ENCODE measurements at regions not wholly inside any gene's neighbourhood (a gene's known extent, or its start where the extent isn't known, plus 50 kb on each side); places are given as distances from the start of the nearest gene placed in this dataset.

GRCh38 chr4:186819342-186820086, 95.9 kb upstream of the FAT1 start:
- Histone ChIP-seq H3K4me3 (ENCODE audit: low read length in 2 of 2) (no peak overlapping the region), H3K9me3 (ENCODE audit: control insufficient read depth in 2 of 2, low read length in 2 of 2) (no peaks in the 10 kb centered on the region), H3K36me3 (ENCODE audit: control insufficient read depth in 2 of 2, insufficient read depth in 2 of 2, low read length in 2 of 2) (no peaks in the 10 kb centered on the region), H3K27ac (ENCODE audit: low read length) (no peak overlapping the region), H3K4me1 (ENCODE audit: control insufficient read depth, insufficient read depth, low read length) (no peaks in the 10 kb centered on the region), H3K27me3 (ENCODE audit: control insufficient read depth in 1 of 2, insufficient read depth in 2 of 2, low read length in 2 of 2) (no peaks in the 10 kb centered on the region), H3K9ac (ENCODE audit: low read length in 2 of 2) (no peak overlapping the region)

GRCh38 chr4:186820391-186820891, 96.8 kb upstream of the FAT1 start:
- Histone ChIP-seq H3K9ac (ENCODE audit: low read length in 2 of 2) (no peak overlapping the region), H3K27me3 (ENCODE audit: control insufficient read depth in 1 of 2, insufficient read depth in 2 of 2, low read length in 2 of 2) (no peaks in the 10 kb centered on the region), H3K9me3 (ENCODE audit: control insufficient read depth in 2 of 2, low read length in 2 of 2) (no peaks in the 10 kb centered on the region), H3K4me3 (ENCODE audit: low read length in 2 of 2) (no peak overlapping the region), H3K36me3 (ENCODE audit: control insufficient read depth in 2 of 2, insufficient read depth in 2 of 2, low read length in 2 of 2) (no peaks in the 10 kb centered on the region), H3K4me1 (ENCODE audit: control insufficient read depth, insufficient read depth, low read length) (no peaks in the 10 kb centered on the region), H3K27ac (ENCODE audit: low read length) (no peak overlapping the region)

- no peaks in the 10 kb centered on the region for H3K27me3 ChIP-seq (ENCODE audit: control insufficient read depth in 1 of 2, insufficient read depth in 2 of 2, low read length in 2 of 2)
- no peak overlapping the region for H3K9ac ChIP-seq (ENCODE audit: low read length in 2 of 2)
- H3K9me3 ChIP-seq (ENCODE audit: control insufficient read depth in 2 of 2, low read length in 2 of 2), result no peaks in the 10 kb centered on the region
- H3K27ac ChIP-seq (ENCODE audit: low read length), result no peak overlapping the region
- no peaks in the 10 kb centered on the region for H3K4me1 ChIP-seq (ENCODE audit: control insufficient read depth, insufficient read depth, low read length)
- H3K36me3 ChIP-seq (ENCODE audit: control insufficient read depth in 2 of 2, insufficient read depth in 2 of 2, low read length in 2 of 2), result no peaks in the 10 kb centered on the region
- no peak overlapping the region for H3K4me3 ChIP-seq (ENCODE audit: low read length in 2 of 2)
Observed at GRCh38 chr4:186823989-186824388, 100.3 kb upstream of the FAT1 start.

GRCh38 chr4:186825069-186825468, 101.4 kb upstream of the FAT1 start:
- no peak overlapping the region for H3K27ac ChIP-seq (ENCODE audit: low read length)
- H3K9ac ChIP-seq (ENCODE audit: low read length in 2 of 2), result no peak overlapping the region
- H3K36me3 ChIP-seq (ENCODE audit: control insufficient read depth in 2 of 2, insufficient read depth in 2 of 2, low read length in 2 of 2), result no peaks in the 10 kb centered on the region
- no peaks in the 10 kb centered on the region for H3K27me3 ChIP-seq (ENCODE audit: control insufficient read depth in 1 of 2, insufficient read depth in 2 of 2, low read length in 2 of 2)
- no peaks in the 10 kb centered on the region for H3K4me1 ChIP-seq (ENCODE audit: control insufficient read depth, insufficient read depth, low read length)
- no peaks in the 10 kb centered on the region for H3K9me3 ChIP-seq (ENCODE audit: control insufficient read depth in 2 of 2, low read length in 2 of 2)
- H3K4me3 ChIP-seq (ENCODE audit: low read length in 2 of 2), result no peak overlapping the region

- H3K36me3 ChIP-seq (ENCODE audit: control insufficient read depth in 2 of 2, insufficient read depth in 2 of 2, low read length in 2 of 2), result no peaks in the 10 kb centered on the region
- no peak overlapping the region for H3K9ac ChIP-seq (ENCODE audit: low read length in 2 of 2)
Observed at GRCh38 chr4:186826006-186826405, 102.3 kb upstream of the FAT1 start.

GRCh38 chr4:186826846-186827533, 103.3 kb upstream of the FAT1 start:
- no peaks in the 10 kb centered on the region for H3K4me1 ChIP-seq (ENCODE audit: control insufficient read depth, insufficient read depth, low read length)
- no peak overlapping the region for H3K27ac ChIP-seq (ENCODE audit: low read length)
- H3K27me3 ChIP-seq (ENCODE audit: control insufficient read depth in 1 of 2, insufficient read depth in 2 of 2, low read length in 2 of 2), result no peaks in the 10 kb centered on the region
- H3K4me3 ChIP-seq (ENCODE audit: low read length in 2 of 2), result no peak overlapping the region
- no peaks in the 10 kb centered on the region for H3K36me3 ChIP-seq (ENCODE audit: control insufficient read depth in 2 of 2, insufficient read depth in 2 of 2, low read length in 2 of 2)
- H3K9ac ChIP-seq (ENCODE audit: low read length in 2 of 2), result no peak overlapping the region
- H3K9me3 ChIP-seq (ENCODE audit: control insufficient read depth in 2 of 2, low read length in 2 of 2), result no peaks in the 10 kb centered on the region

More at GRCh38 chr4:186826006-186826405, 102.3 kb upstream of the FAT1 start:
- Histone ChIP-seq H3K4me3 (ENCODE audit: low read length in 2 of 2) (no peak overlapping the region), H3K9me3 (ENCODE audit: control insufficient read depth in 2 of 2, low read length in 2 of 2) (no peaks in the 10 kb centered on the region), H3K27me3 (ENCODE audit: control insufficient read depth in 1 of 2, insufficient read depth in 2 of 2, low read length in 2 of 2) (no peaks in the 10 kb centered on the region), H3K4me1 (ENCODE audit: control insufficient read depth, insufficient read depth, low read length) (no peaks in the 10 kb centered on the region), H3K27ac (ENCODE audit: low read length) (no peak overlapping the region)

- Histone ChIP-seq H3K9me3 (ENCODE audit: control insufficient read depth in 2 of 2, low read length in 2 of 2) (no peaks in the 10 kb centered on the region), H3K36me3 (ENCODE audit: control insufficient read depth in 2 of 2, insufficient read depth in 2 of 2, low read length in 2 of 2) (no peaks in the 10 kb centered on the region), H3K4me1 (ENCODE audit: control insufficient read depth, insufficient read depth, low read length) (no peaks in the 10 kb centered on the region), H3K27me3 (ENCODE audit: control insufficient read depth in 1 of 2, insufficient read depth in 2 of 2, low read length in 2 of 2) (no peaks in the 10 kb centered on the region), H3K4me3 (ENCODE audit: low read length in 2 of 2) (no peak overlapping the region), H3K27ac (ENCODE audit: low read length) (no peak overlapping the region), H3K9ac (ENCODE audit: low read length in 2 of 2) (no peak overlapping the region)
Observed at GRCh38 chr4:186827534-186827897, 103.9 kb upstream of the FAT1 start.

- Histone ChIP-seq H3K9me3 (ENCODE audit: control insufficient read depth in 2 of 2, low read length in 2 of 2) (no peaks in the 10 kb centered on the region), H3K27ac (ENCODE audit: low read length) (no peak overlapping the region), H3K9ac (ENCODE audit: low read length in 2 of 2) (no peak overlapping the region)
Observed at GRCh38 chr4:186829097-186829496, 105.4 kb upstream of the FAT1 start.

GRCh38 chr4:186829740-186830449, 106.2 kb upstream of the FAT1 start:
- Histone ChIP-seq H3K4me3 (ENCODE audit: low read length in 2 of 2) (no peak overlapping the region), H3K36me3 (ENCODE audit: control insufficient read depth in 2 of 2, insufficient read depth in 2 of 2, low read length in 2 of 2) (no peaks in the 10 kb centered on the region), H3K27me3 (ENCODE audit: control insufficient read depth in 1 of 2, insufficient read depth in 2 of 2, low read length in 2 of 2) (no peaks in the 10 kb centered on the region), H3K9me3 (ENCODE audit: control insufficient read depth in 2 of 2, low read length in 2 of 2) (no peaks in the 10 kb centered on the region), H3K27ac (ENCODE audit: low read length) (no peak overlapping the region), H3K9ac (ENCODE audit: low read length in 2 of 2) (no peak overlapping the region), H3K4me1 (ENCODE audit: control insufficient read depth, insufficient read depth, low read length) (no peaks in the 10 kb centered on the region)

More at GRCh38 chr4:186829097-186829496, 105.4 kb upstream of the FAT1 start:
- Histone ChIP-seq H3K4me1 (ENCODE audit: control insufficient read depth, insufficient read depth, low read length) (no peaks in the 10 kb centered on the region), H3K4me3 (ENCODE audit: low read length in 2 of 2) (no peak overlapping the region), H3K27me3 (ENCODE audit: control insufficient read depth in 1 of 2, insufficient read depth in 2 of 2, low read length in 2 of 2) (no peaks in the 10 kb centered on the region), H3K36me3 (ENCODE audit: control insufficient read depth in 2 of 2, insufficient read depth in 2 of 2, low read length in 2 of 2) (no peaks in the 10 kb centered on the region)

GRCh38 chr4:186831574-186831973, 107.9 kb upstream of the FAT1 start:
- Histone ChIP-seq H3K36me3 (ENCODE audit: control insufficient read depth in 2 of 2, insufficient read depth in 2 of 2, low read length in 2 of 2) (no peaks in the 10 kb centered on the region), H3K27me3 (ENCODE audit: control insufficient read depth in 1 of 2, insufficient read depth in 2 of 2, low read length in 2 of 2) (no peaks in the 10 kb centered on the region), H3K9me3 (ENCODE audit: control insufficient read depth in 2 of 2, low read length in 2 of 2) (no peaks in the 10 kb centered on the region), H3K27ac (ENCODE audit: low read length) (no peak overlapping the region), H3K4me1 (ENCODE audit: control insufficient read depth, insufficient read depth, low read length) (no peaks in the 10 kb centered on the region), H3K9ac (ENCODE audit: low read length in 2 of 2) (no peak overlapping the region), H3K4me3 (ENCODE audit: low read length in 2 of 2) (no peak overlapping the region)
